ENCODE measurements at regions not wholly inside any gene's neighbourhood (a gene's known extent, or its start where the extent isn't known, plus 50 kb on each side); places are given as distances from the start of the nearest gene placed in this dataset.
"Not testable (repeated sequence)": the region's sequence is repeated elsewhere in the genome, so short reads cannot be mapped to it uniquely, and the experiment has no call there.

DNA sequence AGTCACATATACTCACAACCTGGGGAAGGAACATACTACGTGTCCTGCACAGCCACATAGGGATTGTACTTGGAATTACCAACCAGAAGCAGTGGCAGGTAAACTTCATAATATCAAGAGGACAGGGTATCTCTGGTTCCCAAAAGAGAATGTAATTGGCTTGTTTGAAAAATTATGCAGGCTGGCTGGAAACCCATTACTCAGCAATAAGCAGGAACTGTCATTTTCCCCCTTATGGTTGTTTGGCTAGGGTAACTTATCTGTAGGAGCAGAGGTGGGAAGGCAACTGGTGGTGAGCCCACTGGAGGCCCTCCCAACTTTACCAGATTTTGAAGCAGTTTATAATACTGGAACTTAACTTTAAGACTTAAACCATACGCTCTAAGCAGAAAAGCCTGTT lies 924.1 kb downstream of the LRRIQ3 start:
- DNase-seq (ENCODE audit: low read depth, low spot score) = no peak
- in situ Hi-C loops (cut with HindIII; ENCODE audit: low pct_unique_long_range_greater_than_20kb, low sequenced_read_pairs) = no loop called here

DNA sequence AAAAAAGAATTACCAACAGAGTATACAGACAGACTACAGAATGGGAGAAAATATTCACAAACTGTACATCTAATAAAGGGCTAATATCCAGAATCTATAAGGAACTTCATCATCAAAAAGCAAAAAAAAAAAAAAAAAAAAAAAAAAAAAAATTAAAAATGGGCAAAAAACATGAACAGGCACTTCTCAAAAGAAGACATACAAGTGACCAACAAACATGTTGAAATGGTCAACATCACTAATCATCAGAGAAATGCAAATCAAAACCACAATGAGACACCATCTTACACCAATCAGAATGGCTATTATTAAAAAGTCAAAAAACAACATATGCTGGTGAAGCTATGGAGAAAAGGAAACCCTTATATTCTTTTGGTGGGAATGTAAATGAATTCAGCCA lies 952.8 kb downstream of the LRRIQ3 start:
- in situ Hi-C loops (cut with HindIII; ENCODE audit: low pct_unique_long_range_greater_than_20kb, low sequenced_read_pairs); DNase-seq (ENCODE audit: low read depth, low spot score): not testable (repeated sequence)

DNA sequence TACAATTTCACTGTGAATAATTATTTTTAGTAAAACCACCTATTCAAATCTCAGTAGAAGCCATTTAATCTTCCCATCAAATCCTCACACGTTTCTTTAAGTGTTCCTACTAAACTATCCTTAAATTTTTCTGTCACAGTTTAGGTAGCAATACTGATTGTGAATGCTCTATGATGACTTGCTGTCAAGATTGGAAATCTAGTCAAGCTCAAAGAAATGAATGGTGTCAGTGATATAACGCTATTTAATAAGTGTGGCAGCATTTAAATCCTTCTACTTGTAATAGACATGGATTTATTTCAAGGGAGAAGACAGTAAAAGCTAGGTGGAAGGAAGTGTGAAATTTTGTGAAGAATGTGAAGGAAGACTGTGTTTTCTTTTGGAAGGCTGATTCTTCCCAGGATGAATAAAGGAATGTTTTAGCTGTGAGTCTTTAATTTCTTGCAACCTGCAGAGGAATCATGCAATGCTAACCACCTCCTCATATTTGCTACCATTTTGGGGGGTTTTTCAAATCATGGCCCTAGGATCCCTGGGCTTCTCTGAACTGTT lies 936.7 kb upstream of the NEGR1 start:
- no peak for DNase-seq (ENCODE audit: low read depth, low spot score)
- in situ Hi-C loops (cut with HindIII; ENCODE audit: low pct_unique_long_range_greater_than_20kb, low sequenced_read_pairs) = no loop called here

DNA sequence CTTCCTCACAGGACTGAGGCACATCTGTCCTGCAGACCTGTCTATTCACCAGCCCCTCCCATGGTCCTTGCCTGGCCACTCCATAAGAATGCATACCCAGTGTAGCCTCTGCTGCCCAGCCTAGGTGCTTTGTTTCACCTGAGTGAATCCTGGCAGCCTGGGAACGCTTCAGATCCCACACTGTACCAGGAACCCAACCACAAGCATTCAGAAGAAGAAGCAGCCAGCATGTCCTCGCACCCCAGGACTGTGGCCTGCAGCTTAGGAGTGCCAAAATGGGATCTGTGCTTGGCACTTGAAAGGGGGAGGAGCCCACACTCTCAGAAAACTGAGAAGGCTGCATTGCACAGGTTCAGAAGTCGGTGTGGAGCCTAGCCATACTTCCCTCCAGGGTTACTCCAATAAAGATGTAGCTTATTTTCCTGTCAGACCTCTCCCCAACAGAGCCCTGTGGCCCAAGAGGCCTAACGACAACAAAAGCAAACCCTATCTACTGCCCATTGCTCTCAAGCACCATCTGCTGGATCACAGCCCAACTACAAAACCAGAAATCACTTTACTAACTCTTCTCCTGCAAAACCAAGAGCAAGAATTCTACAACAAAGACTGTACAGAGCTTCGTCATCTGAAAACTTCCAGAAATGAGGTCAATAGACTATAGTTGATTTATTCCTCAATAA lies 923.1 kb upstream of the NEGR1 start:
- peak; percentile 29 for DNase-seq (ENCODE audit: low read depth, low spot score)
- in situ Hi-C loops (cut with HindIII; ENCODE audit: low pct_unique_long_range_greater_than_20kb, low sequenced_read_pairs) = no loop called here

DNA sequence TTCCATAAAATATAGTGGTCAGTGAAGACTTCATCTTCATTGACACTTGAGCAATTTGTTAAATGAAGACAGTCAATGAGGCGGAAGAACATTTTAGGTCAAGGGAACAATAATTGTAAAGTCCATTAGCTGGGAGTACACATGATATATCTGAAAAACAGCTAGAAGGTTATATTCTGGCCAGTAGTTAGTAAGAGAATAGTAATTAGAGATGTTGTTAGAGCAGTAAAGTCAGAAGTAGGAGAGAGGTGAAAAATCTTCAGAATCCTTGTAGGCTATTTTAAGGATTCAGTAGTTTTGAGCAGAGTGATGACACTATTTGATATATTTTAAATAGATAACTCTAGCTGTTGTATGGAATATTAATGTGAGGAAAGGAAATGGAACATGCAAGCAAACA lies 915.6 kb upstream of the NEGR1 start:
- in situ Hi-C loops (cut with HindIII; ENCODE audit: low pct_unique_long_range_greater_than_20kb, low sequenced_read_pairs) = no loop called here

DNA sequence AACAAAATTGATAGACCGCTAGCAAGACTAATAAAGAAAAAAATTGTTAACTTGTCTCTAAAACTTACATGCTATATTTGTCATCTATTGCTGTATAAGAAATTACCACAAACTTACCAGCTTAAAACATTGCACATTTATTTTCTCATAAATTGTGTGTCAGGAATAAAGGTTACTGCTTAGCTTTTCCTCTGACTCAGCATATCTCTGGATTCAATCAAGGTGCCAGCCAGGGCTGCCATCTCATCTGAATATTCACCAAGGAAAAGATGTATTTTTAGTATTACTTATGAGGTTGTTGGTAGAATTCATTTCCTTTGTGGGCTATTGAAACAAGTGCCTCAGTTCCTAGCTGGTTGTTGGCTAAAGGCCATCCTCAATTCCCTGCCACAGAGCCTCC lies 912.6 kb upstream of the NEGR1 start:
- no peak for DNase-seq (ENCODE audit: low read depth, low spot score)
- in situ Hi-C loops (cut with HindIII; ENCODE audit: low pct_unique_long_range_greater_than_20kb, low sequenced_read_pairs) = no loop called here

More for the DNA sequence above, 915.6 kb upstream of the NEGR1 start:
- no peak for DNase-seq (ENCODE audit: low read depth, low spot score)

DNA sequence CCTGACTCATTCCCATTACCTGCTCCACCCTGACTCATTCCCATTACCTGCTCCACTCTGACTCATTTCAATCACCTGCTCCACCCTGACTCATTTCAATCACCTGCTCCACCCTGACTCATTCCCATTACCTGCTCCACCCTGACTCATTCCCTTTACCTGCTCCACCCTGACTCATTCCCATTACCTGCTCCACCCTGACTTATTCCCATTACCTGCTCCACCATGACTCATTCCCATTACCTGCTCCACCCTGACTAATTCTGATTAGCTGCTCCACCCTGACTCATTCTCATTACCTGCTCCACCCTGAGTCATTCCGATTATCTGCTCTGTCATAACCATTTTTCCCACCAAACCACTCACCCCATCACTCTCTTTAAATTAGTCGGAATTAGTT lies 901.2 kb upstream of the NEGR1 start:
- DNase-seq (ENCODE audit: low read depth, low spot score); in situ Hi-C loops (cut with HindIII; ENCODE audit: low pct_unique_long_range_greater_than_20kb, low sequenced_read_pairs): not testable (repeated sequence)

DNA sequence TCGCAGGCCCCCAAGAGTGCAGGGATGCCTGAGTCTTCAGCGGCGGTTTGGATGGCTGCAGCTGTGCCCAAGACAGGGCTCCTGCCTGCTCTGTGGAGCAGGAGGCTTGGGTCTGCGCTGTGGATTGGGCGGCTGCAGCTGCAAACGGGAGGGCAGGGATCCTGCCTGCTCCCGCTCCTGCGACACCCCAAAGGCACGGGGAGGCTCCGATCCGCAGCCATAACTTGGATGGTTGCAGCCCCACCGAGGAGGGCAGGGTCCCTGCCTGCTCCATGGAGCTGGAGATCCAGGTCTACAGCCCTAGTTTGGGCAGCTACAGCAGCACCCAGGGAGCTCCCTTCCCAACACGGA lies 898.8 kb upstream of the NEGR1 start:
- in situ Hi-C loops (cut with HindIII; ENCODE audit: low pct_unique_long_range_greater_than_20kb, low sequenced_read_pairs) = no loop called here
- DNase-seq (ENCODE audit: low read depth, low spot score) = no peak

DNA sequence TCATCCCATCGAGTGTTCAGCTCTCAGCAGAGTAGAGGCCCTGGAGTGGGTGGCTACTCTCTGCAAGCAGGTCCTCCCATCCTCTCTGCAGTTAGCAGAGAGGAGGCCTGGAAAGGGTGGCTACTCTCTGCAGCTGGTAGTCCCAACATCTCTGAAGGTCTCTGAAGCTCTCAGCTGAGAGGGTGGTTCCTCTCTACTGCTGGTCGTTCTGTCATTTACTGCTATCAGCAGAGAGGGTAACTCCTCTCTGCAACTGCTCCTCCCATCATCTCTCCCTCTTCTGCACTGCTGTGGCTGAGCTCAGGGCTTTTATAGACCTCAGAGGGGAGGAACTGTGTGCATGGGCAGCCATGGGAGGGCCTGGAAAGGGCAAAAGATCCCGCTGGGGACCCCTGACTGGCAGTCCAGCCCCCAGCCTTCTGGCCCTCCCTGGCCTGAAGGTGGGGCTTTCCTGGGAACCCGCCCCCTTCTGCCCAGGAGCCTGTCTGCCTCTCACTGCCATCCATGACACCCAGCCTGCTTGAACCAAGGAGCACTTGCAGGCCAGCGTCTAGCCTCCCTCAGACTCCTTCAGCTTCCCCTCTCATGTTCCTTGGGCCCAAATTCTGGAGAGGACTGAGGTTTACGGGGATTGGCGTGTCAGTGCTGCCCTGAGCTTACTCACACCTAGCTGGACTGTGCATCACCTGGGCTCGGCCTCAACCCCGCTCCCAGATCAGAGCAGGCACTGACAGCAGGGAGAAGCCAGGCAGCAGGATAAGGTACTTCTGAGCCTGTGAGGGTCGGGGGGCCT lies 898.3 kb upstream of the NEGR1 start:
- in situ Hi-C loops (cut with HindIII; ENCODE audit: low pct_unique_long_range_greater_than_20kb, low sequenced_read_pairs) = no loop called here
- DNase-seq (ENCODE audit: low read depth, low spot score) = no peak

DNA sequence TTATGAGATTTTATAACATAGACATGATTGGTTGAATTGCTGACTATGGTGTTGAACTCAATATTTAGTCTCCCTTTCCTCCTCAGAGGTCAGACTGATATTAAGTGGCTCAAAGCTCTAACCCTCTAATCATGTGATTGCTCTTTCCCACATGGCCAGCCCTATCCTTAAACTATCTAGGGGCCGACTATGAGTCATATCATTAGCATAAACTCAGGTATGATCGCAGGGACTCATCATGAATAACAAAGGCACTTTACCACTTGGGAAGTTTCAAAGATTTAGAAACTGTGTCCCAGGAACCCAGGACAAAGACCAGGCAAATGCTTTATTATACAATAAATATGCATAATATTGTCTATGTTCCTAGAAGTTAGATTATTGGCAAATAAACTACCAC lies 894.6 kb upstream of the NEGR1 start:
- in situ Hi-C loops (cut with HindIII; ENCODE audit: low pct_unique_long_range_greater_than_20kb, low sequenced_read_pairs) = no loop called here

DNA sequence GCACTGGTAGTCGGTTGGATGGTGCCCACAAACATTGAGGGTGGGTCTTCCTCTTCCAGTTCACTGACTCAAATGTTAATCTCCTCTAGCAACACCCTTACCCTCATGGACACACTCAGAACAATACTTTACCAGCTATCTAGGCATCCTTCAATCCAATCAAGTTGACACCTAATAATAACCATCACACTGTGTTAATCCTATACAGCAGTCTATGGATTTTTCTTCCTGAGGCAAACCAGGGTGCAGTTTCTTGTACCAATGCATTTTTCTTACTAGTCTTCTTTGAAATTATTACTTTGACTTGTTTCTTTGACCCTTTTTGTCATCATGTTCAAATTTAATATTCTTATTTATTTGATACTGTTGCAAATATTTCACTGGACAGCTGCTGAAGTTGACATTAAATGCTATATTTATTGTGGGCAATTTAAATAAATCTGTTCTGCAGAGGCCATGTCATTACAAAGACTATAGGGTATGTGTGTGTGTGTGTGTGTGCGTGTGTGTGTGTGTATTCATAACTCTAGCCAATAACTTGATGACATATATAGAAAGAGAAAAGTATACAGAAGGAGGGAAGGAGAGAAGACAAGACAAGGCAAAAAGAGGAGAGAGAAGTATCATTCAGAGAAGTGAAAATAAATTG lies 884.8 kb upstream of the NEGR1 start:
- in situ Hi-C loops (cut with HindIII; ENCODE audit: low pct_unique_long_range_greater_than_20kb, low sequenced_read_pairs) = no loop called here
- DNase-seq (ENCODE audit: low read depth, low spot score) = no peak

More for the DNA sequence above, 894.6 kb upstream of the NEGR1 start:
- no peak for DNase-seq (ENCODE audit: low read depth, low spot score)

DNA sequence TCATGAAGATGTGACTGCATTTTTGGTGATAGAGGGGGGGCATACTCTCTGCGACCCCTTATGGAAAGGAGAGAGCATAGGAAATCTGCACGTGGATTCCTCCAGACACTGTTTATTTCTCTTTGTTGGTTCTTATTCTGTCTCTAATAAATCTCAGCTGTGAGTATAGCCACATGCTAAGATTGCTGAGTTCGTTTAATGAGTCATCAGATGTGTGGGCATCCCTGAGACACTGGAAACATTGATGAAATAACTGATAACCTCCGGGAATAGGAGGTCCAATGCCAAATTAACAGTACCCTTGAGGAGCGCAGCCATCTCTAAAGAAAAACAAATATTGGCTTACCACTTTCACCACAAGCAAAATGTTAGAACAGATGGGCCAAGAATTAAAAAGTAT lies 880.2 kb upstream of the NEGR1 start:
- DNase-seq (ENCODE audit: low read depth, low spot score) = peak; percentile 4

DNA sequence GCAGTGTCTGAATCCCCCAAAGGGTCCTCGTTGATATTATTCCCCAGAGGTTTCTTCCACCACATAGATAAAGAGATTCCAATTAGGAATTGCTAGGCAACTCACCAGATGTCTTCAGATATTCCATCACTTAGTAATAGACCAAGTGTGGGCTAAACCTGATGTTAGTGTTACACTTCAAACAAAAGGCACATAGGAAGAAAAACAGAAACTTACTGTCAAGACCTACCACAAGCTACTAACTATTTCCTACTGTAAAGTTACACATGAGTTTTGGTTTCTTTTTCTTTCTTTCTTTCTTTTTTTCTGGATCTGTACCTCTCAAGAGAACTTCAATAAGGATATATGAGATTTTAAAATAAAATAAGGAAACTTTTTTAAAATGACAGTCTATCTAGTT lies 879.1 kb upstream of the NEGR1 start:
- in situ Hi-C loops (cut with HindIII; ENCODE audit: low pct_unique_long_range_greater_than_20kb, low sequenced_read_pairs) = no loop called here

More for the DNA sequence above, 880.2 kb upstream of the NEGR1 start:
- in situ Hi-C loops (cut with HindIII; ENCODE audit: low pct_unique_long_range_greater_than_20kb, low sequenced_read_pairs) = no loop called here

DNA sequence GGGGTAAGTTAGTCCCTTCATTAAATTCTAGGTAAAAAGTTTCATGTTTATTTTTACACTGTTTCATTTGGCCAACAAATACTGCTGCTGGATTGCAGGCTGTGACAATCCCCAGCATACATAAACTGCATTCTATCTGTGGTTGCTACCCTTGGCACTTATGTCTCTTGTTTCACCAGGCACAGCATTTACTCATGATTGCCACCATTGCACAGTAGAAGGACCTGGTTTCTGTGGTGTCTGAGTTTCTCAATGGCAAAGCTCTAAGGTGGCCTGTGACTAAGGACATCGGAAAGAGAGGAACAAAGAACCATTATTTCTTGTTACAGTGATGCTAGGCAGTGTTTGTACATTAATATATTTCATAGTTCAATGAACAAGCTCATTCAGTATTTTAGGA lies 878.4 kb upstream of the NEGR1 start:
- no peak for DNase-seq (ENCODE audit: low read depth, low spot score)
- in situ Hi-C loops (cut with HindIII; ENCODE audit: low pct_unique_long_range_greater_than_20kb, low sequenced_read_pairs) = no loop called here

More for the DNA sequence above, 879.1 kb upstream of the NEGR1 start:
- no peak for DNase-seq (ENCODE audit: low read depth, low spot score)

DNA sequence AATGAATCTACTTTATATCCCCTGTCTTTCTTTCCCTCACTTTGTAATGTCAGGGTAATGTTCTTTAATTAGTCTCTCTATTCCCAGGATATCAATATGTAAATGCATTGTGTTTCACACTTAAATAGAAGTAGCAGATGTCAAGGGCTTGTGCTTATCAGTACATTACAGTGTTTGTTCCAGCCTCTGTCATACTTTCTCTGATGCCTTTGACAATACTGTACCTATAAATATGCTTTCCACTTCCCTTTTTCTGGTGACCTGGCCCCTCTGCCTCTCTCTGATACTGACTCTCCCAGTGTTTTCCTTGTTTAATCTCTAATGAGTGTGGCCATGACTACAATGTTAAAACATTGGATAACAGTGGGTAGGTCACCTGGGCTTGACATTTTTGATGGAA lies 862.0 kb upstream of the NEGR1 start:
- DNase-seq (ENCODE audit: low read depth, low spot score) = no peak
- in situ Hi-C loops (cut with HindIII; ENCODE audit: low pct_unique_long_range_greater_than_20kb, low sequenced_read_pairs) = no loop called here

DNA sequence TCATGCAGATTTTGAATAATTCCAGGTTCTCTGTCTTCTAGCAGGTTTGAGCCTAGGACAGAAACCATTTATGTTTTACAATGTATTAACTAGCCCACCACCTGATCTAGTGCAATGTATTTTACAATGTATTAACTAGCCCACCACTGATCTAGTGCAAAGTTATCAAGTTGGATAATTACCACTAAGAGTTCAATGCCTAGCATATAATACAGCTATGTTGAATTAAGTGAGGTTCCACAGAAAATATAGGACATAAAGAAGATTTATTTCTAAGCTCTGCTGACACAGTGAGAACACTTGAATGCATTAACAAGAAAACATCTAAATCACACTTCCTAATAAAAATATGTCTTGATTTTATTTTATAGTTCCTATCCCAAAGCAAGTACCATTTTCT lies 854.6 kb upstream of the NEGR1 start:
- in situ Hi-C loops (cut with HindIII; ENCODE audit: low pct_unique_long_range_greater_than_20kb, low sequenced_read_pairs) = no loop called here
- DNase-seq (ENCODE audit: low read depth, low spot score) = no peak

DNA sequence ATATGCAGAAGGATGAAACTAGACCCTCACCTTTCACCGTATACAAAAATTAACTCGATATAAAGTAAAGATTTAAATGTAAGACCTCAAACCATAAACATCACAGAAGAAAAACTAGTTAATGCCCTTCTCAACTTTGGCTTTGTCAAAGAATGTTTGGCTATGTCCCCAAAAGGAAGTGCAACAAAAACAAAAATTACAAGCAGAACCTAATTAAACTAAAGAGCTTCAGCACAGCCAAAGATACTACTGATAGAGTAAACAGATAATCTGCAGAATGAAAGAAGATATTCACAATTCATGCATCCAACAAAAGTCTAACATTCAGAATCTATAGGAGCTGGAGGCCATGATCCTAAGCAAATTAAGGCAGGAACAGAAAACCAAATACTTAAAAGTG lies 824.6 kb upstream of the NEGR1 start:
- DNase-seq (ENCODE audit: low read depth, low spot score) = no peak
- in situ Hi-C loops (cut with HindIII; ENCODE audit: low pct_unique_long_range_greater_than_20kb, low sequenced_read_pairs) = no loop called here

DNA sequence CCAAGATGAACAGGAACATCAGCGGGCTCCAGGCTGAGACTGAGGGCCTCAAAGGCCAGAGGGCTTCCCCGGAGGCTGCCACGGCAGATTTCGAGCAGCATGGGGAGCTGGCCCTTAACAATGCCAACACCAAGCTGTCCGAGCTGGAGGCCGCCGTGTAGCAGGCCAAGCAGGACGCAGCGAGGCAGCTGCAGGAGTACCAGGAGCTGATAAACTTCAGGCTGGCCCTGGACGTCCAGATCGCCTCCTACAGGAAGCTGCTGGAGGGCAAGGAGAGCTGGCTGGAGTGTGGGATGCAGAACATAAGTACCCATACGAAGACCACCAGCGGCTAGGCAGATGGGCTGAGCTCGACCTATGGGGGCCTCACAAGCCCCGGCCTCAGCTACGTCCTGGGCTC lies 823.4 kb upstream of the NEGR1 start:
- in situ Hi-C loops (cut with HindIII; ENCODE audit: low pct_unique_long_range_greater_than_20kb, low sequenced_read_pairs) = no loop called here
- DNase-seq (ENCODE audit: low read depth, low spot score) = no peak

DNA sequence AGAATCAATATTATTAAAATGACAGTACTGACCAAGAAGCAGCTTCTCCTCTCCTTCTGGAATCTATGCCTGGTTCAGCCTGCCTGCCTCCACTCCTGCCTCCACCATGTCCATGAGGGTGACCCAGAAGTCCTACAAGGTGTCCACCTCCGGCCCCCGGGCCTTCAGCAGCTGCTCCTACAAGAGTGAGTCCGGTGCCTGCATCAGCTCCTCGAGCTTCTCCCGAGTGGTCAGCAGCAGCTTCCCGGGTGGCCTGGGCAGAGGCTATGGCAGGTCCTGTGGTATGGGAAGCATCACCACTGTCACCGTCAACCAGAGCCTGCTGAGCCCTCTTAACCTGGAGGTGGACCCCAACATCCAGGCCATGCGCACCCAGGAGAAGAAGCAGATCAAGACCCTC lies 822.4 kb upstream of the NEGR1 start:
- in situ Hi-C loops (cut with HindIII; ENCODE audit: low pct_unique_long_range_greater_than_20kb, low sequenced_read_pairs) = no loop called here
- no peak for DNase-seq (ENCODE audit: low read depth, low spot score)
